Upper lobe of right lung (tissue), 1 donor: ENCODE measurements at regions not wholly inside any gene's neighbourhood (a gene's known extent, or its start where the extent isn't known, plus 50 kb on each side); places are given as distances from the start of the nearest gene placed in this dataset.

Experiments
- ATAC-seq: fragments of 200-7000 bp; cut with Tn5 transposase; one replicate; pipeline ENCODE4 v1.9.1; 2020; ENCODE audit warnings: mild to moderate bottlenecking, moderate library complexity
- DNase-seq: peaks from one replicate; pipeline ENCODE4 v3.0.0-alpha.2; 2020
- H3K27ac ChIP-seq: fragments of 200-600 bp; one replicate; pipeline ENCODE4 v1.8.0; 2022
- H3K27me3 ChIP-seq: fragments of 200-600 bp; one replicate; pipeline ENCODE4 v1.8.0; 2022; ENCODE audit warnings: mild to moderate bottlenecking
- H3K36me3 ChIP-seq: fragments of 200-600 bp; one replicate; pipeline ENCODE4 v1.8.0; 2022
- H3K4me1 ChIP-seq: fragments of 200-600 bp; one replicate; pipeline ENCODE4 v1.8.0; 2022
- H3K4me3 ChIP-seq: fragments of 200-600 bp; one replicate; pipeline ENCODE4 v1.8.0; 2022; ENCODE audit warnings: mild to moderate bottlenecking
- H3K9me3 ChIP-seq: fragments of 200-600 bp; one replicate; pipeline ENCODE4 v1.8.0; 2022
- intact Hi-C: fragments of 100-400 bp; cut with DNase I; formaldehyde crosslinking; loops from one replicate; pipeline ENCODE4 v1.11.0; 2022
- TF ChIP-seq, protein P1 (sequence below): fragments of 200-600 bp; IDR thresholded peaks from one replicate; pipeline ENCODE4 v1.8.0; 2022; ENCODE audit warnings: antibody characterized with exemption
- donor health status: DM: no; HTN: yes; CAD: no; lungs with severe emphysema.

DNA sequence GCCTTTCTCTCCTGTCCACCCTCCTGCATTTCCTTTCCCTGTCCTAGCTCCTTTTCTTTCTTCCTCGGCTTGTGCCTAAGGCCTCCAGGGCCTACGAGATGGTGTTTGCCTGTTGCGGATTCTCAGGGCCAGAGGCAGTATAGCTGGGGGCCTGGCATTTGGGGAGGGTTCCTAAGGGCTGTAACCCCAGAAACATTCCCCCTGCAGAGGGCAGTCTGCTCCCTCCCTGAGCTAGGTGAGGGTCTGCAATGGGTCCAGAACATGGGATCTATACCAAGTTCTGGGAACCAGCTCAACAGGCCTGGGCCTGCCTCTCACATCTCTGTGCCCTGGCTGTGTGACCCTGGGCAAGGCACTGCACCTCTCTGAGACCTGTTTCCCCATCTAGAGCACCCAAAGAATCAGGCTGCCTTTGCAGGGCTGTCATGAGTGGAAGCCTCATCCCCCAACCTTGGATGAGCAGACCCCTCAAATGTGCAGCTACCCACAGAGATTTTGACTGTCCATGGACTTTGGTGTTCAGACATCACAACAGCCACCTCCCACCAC, 97.5 kb downstream of the GLI2 start:
- no peak overlapping the region for H3K27ac ChIP-seq
- intact Hi-C loops = no loop called here
- TF ChIP-seq, protein P1, sequence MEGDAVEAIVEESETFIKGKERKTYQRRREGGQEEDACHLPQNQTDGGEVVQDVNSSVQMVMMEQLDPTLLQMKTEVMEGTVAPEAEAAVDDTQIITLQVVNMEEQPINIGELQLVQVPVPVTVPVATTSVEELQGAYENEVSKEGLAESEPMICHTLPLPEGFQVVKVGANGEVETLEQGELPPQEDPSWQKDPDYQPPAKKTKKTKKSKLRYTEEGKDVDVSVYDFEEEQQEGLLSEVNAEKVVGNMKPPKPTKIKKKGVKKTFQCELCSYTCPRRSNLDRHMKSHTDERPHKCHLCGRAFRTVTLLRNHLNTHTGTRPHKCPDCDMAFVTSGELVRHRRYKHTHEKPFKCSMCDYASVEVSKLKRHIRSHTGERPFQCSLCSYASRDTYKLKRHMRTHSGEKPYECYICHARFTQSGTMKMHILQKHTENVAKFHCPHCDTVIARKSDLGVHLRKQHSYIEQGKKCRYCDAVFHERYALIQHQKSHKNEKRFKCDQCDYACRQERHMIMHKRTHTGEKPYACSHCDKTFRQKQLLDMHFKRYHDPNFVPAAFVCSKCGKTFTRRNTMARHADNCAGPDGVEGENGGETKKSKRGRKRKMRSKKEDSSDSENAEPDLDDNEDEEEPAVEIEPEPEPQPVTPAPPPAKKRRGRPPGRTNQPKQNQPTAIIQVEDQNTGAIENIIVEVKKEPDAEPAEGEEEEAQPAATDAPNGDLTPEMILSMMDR = no peak
- H3K36me3 ChIP-seq = no peaks in the 10 kb centered on the region
- H3K4me1 ChIP-seq = no peaks in the 10 kb centered on the region
- peak; percentile 28 for DNase-seq
- ATAC-seq = no peak
- H3K4me3 ChIP-seq = no peak overlapping the region
- H3K9me3 ChIP-seq = no peaks in the 10 kb centered on the region
- no peaks in the 10 kb centered on the region for H3K27me3 ChIP-seq

DNA sequence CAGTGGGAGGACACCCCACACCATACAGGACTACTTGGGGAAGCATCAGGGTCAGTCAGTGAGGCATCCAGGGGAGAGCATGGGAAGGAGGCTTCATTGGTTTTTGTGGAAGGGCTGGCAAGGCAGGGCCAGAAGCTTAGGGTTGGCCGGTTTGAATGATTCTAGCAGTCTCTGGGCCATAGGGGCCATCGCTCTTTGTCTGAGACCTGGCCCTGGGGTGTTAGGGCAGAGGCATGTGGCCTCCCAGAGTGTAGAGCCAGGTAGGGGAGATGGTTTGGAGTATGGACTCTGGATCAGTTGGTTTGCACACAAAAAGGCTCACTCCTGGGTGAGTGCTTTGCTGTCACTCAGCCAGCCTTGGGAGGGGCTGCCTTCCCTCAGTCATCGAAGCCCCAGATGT, 98.5 kb downstream of the GLI2 start:
- Histone ChIP-seq H3K36me3 (no peaks in the 10 kb centered on the region), H3K27me3 (no peaks in the 10 kb centered on the region), H3K9me3 (no peaks in the 10 kb centered on the region), H3K27ac (no peak overlapping the region), H3K4me3 (no peak overlapping the region), H3K4me1 (no peaks in the 10 kb centered on the region)
- TF ChIP-seq, protein P1 = no peak
- intact Hi-C loops = no loop called here
- DNase-seq = peak; percentile 23
- ATAC-seq = no peak

GRCh38 chr2:120836281-120836680, 100.6 kb downstream of the GLI2 start:
- no peak for DNase-seq
- H3K27ac ChIP-seq = no peak overlapping the region
- H3K36me3 ChIP-seq = no peaks in the 10 kb centered on the region
- ATAC-seq = no peak
- TF ChIP-seq, protein P1 = no peak
- H3K4me1 ChIP-seq = no peaks in the 10 kb centered on the region
- no peaks in the 10 kb centered on the region for H3K9me3 ChIP-seq
- intact Hi-C loops = no loop called here
- no peaks in the 10 kb centered on the region for H3K27me3 ChIP-seq
- H3K4me3 ChIP-seq = no peak overlapping the region

- Histone ChIP-seq H3K4me3 (no peak overlapping the region), H3K9me3 (no peaks in the 10 kb centered on the region), H3K27me3 (no peaks in the 10 kb centered on the region), H3K4me1 (no peaks in the 10 kb centered on the region), H3K27ac (no peak overlapping the region), H3K36me3 (no peaks in the 10 kb centered on the region)
- intact Hi-C loops = no loop called here
- ATAC-seq (no peak), DNase-seq (no peak)
- TF ChIP-seq, protein P1 = no peak
These were observed 105.3 kb downstream of the GLI2 start for GRCh38 chr2:120840795-120841487.

- intact Hi-C loops = no loop called here
- Histone ChIP-seq H3K27ac (no peak overlapping the region), H3K4me3 (no peak overlapping the region), H3K9me3 (no peaks in the 10 kb centered on the region), H3K4me1 (no peaks in the 10 kb centered on the region), H3K36me3 (no peaks in the 10 kb centered on the region), H3K27me3 (no peaks in the 10 kb centered on the region)
- ATAC-seq (no peak), DNase-seq (no peak)
- TF ChIP-seq, protein P1 = no peak
These were observed 107.1 kb downstream of the GLI2 start for GRCh38 chr2:120842456-120843439.
